H1 (cell line): ENCODE measurements at regions not wholly inside any gene's neighbourhood (a gene's known extent, or its start where the extent isn't known, plus 50 kb on each side); places are given as distances from the start of the nearest gene placed in this dataset.

Source experiments
- ATF3 ChIP-seq: IDR thresholded peaks from 2 replicates; pipeline ENCODE4 v1.6.1; 2011; ENCODE audit warnings: low read depth, mild to moderate bottlenecking, low read length; ENCODE audit not compliant: insufficient read depth
- CHD2 ChIP-seq: IDR thresholded peaks from 2 replicates; pipeline ENCODE4 v1.6.1; 2012; ENCODE audit warnings: low read length, improper control_type of control experiment
- CTCF ChIP-seq, 3 experiments: IDR thresholded peaks; 1 replicate in 2 of 3; 2 replicates in 1 of 3; pipeline versions ENCODE4 v1.5.1 to v1.6.1; 2011; ENCODE audit warnings: low read length in 3 of 3, mild to moderate bottlenecking in 3 of 3, inconsistent platforms in 2 of 3, low read depth in 1 of 3, moderate library complexity in 1 of 3; ENCODE audit not compliant: insufficient read depth in 1 of 3; ENCODE audit errors: control extremely low read depth in 1 of 3
- RAD21 ChIP-seq, 2 experiments: IDR thresholded peaks in 1 of 2; conservative IDR thresholded peaks in 1 of 2; 2 replicates each; pipeline ENCODE4 v1.6.1; 2011; ENCODE audit warnings: low read depth in 2 of 2, low read length in 2 of 2, improper control_type of control experiment in 1 of 2, inconsistent platforms in 1 of 2, mild to moderate bottlenecking in 1 of 2, moderate library complexity in 1 of 2
- SAP30 ChIP-seq: fragments of 300-600 bp; sonication (generic); IDR thresholded peaks from 2 replicates; pipeline ENCODE4 v1.7.1; 2012; ENCODE audit warnings: low read length, moderate library complexity, mild to moderate bottlenecking, inconsistent platforms; ENCODE audit not compliant: insufficient read depth, insufficient replicate concordance
- TAF1 ChIP-seq: IDR thresholded peaks from 2 replicates; pipeline ENCODE4 v1.6.1; 2011; ENCODE audit warnings: mild to moderate bottlenecking, low read depth, low read length

- TF ChIP-seq CHD2 = no peak
- TF ChIP-seq TAF1 = no peak
- no peak for TF ChIP-seq CTCF (IDR thresholded peaks at IDR 0.05; ENCODE audit: control extremely low read depth in 1 of 3, insufficient read depth in 1 of 3, low read depth in 1 of 3, low read length in 3 of 3)
- no peak for TF ChIP-seq RAD21 (IDR thresholded peaks at IDR 0.05 in 1 of 2, conservative IDR thresholded peaks at IDR 0.05 in 1 of 2; ENCODE audit: low read depth in 2 of 2, low read length in 2 of 2)
- no peak for TF ChIP-seq ATF3
- no peak for TF ChIP-seq SAP30
Observed at GRCh38 chr2:129716781-129717559, 262.5 kb upstream of the RAB6C start.
